ENCODE measurements at regions not wholly inside any gene's neighbourhood (a gene's known extent, or its start where the extent isn't known, plus 50 kb on each side); places are given as distances from the start of the nearest gene placed in this dataset.
"Not testable (repeated sequence)": the region's sequence is repeated elsewhere in the genome, so short reads cannot be mapped to it uniquely, and the experiment has no call there.

DNA sequence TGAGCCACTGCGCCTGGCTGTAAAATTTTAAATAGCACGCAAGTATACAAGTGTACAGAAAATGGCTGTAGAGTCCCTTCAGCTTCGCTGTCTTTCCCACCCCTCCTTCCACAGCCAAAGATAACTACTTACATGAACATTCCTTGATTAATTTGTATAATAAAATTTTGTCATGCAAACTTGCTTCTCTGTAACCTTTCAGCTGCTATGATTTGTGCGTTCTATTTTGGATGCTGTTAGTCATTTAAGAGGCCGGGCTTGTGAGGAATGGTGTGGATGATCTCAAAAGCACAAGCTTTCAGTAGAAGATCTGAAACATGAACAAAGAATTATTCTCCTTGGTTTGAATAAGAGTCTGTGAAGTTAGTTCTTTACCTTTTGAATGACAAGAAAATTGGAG is 115.0 kb upstream of the TLE1 start:
- FAIRE-seq: no peak
- no peak for DNase-seq (ENCODE audit: insufficient read length, low spot score)
- TF ChIP-seq, protein P1, sequence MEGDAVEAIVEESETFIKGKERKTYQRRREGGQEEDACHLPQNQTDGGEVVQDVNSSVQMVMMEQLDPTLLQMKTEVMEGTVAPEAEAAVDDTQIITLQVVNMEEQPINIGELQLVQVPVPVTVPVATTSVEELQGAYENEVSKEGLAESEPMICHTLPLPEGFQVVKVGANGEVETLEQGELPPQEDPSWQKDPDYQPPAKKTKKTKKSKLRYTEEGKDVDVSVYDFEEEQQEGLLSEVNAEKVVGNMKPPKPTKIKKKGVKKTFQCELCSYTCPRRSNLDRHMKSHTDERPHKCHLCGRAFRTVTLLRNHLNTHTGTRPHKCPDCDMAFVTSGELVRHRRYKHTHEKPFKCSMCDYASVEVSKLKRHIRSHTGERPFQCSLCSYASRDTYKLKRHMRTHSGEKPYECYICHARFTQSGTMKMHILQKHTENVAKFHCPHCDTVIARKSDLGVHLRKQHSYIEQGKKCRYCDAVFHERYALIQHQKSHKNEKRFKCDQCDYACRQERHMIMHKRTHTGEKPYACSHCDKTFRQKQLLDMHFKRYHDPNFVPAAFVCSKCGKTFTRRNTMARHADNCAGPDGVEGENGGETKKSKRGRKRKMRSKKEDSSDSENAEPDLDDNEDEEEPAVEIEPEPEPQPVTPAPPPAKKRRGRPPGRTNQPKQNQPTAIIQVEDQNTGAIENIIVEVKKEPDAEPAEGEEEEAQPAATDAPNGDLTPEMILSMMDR (IDR thresholded peaks at IDR 0.05; ENCODE audit: insufficient read depth, missing control alignments): no peak

DNA sequence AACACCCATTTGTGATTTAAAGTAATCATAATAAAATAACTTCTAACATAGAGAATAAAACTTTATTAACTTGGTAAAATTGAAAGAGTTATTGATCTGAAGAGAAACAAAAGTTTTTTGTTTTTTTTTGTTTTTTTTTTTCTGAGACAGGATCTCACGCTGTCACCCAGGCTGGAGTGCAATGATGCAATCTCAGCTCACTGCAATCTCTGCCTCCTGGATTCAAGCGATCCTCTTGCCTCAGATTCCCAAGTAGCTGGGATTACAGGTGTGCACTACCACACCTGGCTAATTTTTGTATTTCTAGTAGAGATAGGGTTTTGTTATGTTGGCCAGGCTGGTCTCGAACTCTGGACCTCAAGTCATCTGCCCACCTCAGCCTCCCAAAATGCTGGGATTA is 116.5 kb upstream of the SPATA31D4 start:
- FAIRE-seq; DNase-seq (ENCODE audit: insufficient read length, low spot score): not testable (repeated sequence)

DNA sequence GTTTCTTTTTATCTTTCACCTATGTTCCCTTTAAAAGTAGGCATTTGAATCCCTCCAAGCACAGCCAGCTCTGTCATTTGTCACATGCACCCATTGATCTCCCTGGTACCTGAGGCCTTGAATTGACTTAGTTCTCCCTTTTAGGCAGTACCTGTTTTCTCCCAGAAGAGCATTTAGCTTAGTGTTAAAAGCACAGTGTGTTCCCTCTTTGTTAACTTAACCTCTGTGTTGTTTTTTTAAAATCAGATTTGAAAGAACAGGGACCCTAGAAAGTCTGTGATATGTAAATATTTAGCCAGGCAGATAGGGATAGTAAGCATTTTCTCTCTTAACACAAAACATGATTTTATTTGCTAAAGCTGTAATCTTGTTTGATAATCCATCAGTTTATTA is 113.8 kb upstream of the SPATA31D4 start:
- DNase-seq (ENCODE audit: insufficient read length, low spot score) (no peak), FAIRE-seq (no peak)
- TF ChIP-seq, protein P1 (IDR thresholded peaks at IDR 0.05; ENCODE audit: insufficient read depth, missing control alignments): no peak

DNA sequence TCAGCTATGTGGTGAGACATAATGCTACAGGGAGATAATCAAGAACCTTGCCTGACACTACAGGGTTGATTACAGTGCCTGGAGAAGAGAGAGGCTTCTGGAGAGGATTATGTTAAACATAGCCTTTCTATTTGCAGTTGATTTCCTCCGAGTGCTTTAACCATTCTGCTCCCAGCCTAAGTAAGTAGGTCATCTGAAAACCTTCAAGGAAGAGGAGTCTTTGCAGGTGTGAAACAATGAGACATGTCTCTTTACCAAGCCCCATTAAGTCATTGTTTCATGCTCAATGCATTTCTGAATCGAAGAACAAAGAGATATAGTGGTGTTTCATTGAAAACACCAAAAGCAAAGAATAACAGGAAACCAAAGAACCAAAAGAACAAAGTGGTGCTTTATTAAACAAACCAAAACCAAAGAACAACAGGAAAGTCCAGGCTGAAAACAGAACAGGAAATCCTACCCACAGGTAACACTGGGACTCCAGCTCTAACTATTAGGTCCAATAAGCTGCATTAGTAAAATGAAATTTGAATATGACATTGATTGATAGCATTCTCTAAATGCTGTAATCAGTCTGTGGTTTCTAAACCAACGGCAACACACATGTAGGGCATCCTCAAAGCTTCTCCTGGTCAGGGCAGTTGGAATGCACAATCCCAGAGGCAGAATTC is 113.3 kb upstream of the SPATA31D4 start:
- FAIRE-seq (peak; percentile 95), DNase-seq (ENCODE audit: insufficient read length, low spot score) (peak; percentile 41)
- TF ChIP-seq, protein P1 (IDR thresholded peaks at IDR 0.05; ENCODE audit: insufficient read depth, missing control alignments): no peak

DNA sequence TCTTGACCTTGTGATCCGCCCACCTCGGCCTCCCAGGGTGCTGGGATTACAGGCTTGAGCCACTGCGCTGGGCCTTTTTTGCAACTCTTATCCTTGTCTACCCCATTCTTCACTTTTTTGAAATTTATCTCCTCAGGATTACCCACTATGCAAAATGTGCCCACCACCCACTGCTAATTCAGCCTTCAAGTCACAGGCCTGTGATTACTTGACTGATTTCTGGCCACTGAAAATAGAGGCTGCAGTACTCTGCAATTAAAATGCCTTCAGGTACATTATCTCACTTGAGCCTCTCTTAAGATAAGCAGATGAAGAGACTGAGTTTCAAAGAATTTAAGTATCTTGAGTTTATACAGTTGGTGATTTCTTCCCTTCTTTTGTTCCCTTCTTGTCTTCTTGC is 112.4 kb upstream of the SPATA31D4 start:
- TF ChIP-seq, protein P1 (IDR thresholded peaks at IDR 0.05; ENCODE audit: insufficient read depth, missing control alignments): no peak
- FAIRE-seq (no peak), DNase-seq (ENCODE audit: insufficient read length, low spot score) (no peak)

DNA sequence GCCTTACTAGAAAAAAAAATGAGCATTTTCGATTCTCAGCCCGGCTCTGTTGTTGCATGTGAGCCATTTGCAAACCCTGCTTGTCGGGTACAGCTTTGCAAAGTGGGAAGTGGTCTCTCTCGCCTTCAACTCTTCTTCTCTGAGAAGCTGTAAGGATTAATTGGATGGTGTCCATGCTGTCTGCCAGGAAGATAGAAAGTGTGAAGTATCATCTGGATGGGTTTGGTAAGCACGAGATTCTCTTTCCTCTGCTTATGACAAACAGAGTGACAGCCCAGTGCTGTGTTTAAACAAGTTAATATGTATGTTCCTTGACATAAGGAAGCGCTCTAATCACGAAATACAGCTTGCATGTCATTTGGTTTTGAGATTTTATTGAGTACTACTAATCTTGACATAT is 109.1 kb upstream of the SPATA31D4 start:
- DNase-seq (ENCODE audit: insufficient read length, low spot score): no peak
- TF ChIP-seq, protein P1 (IDR thresholded peaks at IDR 0.05; ENCODE audit: insufficient read depth, missing control alignments): no peak
- no peak for FAIRE-seq

DNA sequence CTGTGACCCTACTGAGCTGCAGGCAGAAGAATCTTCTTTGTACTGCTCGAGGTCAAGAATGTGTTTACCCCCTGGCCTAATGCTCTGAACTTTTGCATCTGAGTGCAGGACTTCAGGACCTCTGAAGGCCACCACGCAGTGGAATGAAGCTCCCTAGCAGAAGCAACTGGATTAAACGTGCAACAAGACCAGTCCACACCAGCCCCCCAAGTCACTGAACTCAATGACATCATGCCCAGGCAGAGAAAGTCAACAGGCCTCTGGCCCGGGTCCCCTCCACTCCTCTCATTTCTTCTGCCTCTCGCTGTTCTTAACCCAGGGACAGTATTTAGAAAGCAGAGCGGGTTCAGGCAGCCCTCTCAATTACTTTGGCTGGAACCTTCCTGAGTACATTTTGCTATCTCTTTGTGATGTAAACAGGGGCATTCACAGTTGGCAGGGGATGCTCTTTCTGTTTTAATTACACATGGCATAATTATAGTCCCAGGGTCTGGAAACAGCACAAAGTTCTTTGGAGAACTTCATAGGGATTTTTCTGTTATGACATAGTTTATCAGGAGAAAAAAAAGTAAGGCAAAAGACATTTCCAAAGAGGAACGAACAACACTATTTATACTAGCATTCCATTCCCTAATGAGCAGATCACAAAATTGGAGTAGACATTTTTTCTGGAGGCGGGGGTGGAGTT is 108.2 kb upstream of the SPATA31D4 start:
- FAIRE-seq: no peak
- TF ChIP-seq, protein P1 (IDR thresholded peaks at IDR 0.05; ENCODE audit: insufficient read depth, missing control alignments): no peak
- DNase-seq (ENCODE audit: insufficient read length, low spot score): no peak

Data from D721Med (cell line).